Peyer's patch (tissue), 4 donors: ENCODE measurements at regions not wholly inside any gene's neighbourhood (a gene's known extent, or its start where the extent isn't known, plus 50 kb on each side); places are given as distances from the start of the nearest gene placed in this dataset.

Source experiments
- CTCF ChIP-seq, 6 experiments: fragments of 450-650 bp in 4 of 6; fragments of 200-600 bp in 2 of 6; sonication (generic) in 1 of 6; IDR thresholded peaks; one replicate each; pipeline ENCODE4 v1.5.1; 2017 to 2019; ENCODE audit warnings: antibody characterized with exemption in 6 of 6, mild to moderate bottlenecking in 3 of 6, moderate library complexity in 1 of 6
- POLR2A ChIP-seq, 2 donors: fragments of 450-650 bp; IDR thresholded peaks; one replicate each; pipeline ENCODE4 v1.5.1; 2017; ENCODE audit warnings: antibody characterized with exemption in 2 of 2, mild to moderate bottlenecking in 2 of 2, moderate library complexity in 2 of 2

- TF ChIP-seq CTCF (IDR thresholded peaks at IDR 0.05) (no peak), POLR2A (IDR thresholded peaks at IDR 0.05) (no peak)
Measured at GRCh38 chr3:65079560-65079959, 391.8 kb upstream of the ADAMTS9 start.
